ENCODE measurements at regions not wholly inside any gene's neighbourhood (a gene's known extent, or its start where the extent isn't known, plus 50 kb on each side); places are given as distances from the start of the nearest gene placed in this dataset.

- no peak for DNase-seq (ENCODE audit: low spot score)
- no peak for TF ChIP-seq CTCF (IDR thresholded peaks at IDR 0.05; ENCODE audit: extremely low read depth, missing control alignments)
These were observed 49.8 kb upstream of the PFN2 start for GRCh38 chr3:150020527-150020926.

All from GM20000 (cell line).